Erythroblast (primary cell): ENCODE measurements at regions not wholly inside any gene's neighbourhood (a gene's known extent, or its start where the extent isn't known, plus 50 kb on each side); places are given as distances from the start of the nearest gene placed in this dataset.

ENCODE experiments used
- GATA1 ChIP-seq: IDR thresholded peaks from 2 replicates; pipeline ENCODE4 v1.6.1; 2011; ENCODE audit warnings: low read depth, mild to moderate bottlenecking, control low read depth, low read length, moderate library complexity
- POLR2A ChIP-seq: IDR thresholded peaks from 2 replicates; pipeline ENCODE4 v1.6.1; 2011; ENCODE audit warnings: mild to moderate bottlenecking, low read length

DNA sequence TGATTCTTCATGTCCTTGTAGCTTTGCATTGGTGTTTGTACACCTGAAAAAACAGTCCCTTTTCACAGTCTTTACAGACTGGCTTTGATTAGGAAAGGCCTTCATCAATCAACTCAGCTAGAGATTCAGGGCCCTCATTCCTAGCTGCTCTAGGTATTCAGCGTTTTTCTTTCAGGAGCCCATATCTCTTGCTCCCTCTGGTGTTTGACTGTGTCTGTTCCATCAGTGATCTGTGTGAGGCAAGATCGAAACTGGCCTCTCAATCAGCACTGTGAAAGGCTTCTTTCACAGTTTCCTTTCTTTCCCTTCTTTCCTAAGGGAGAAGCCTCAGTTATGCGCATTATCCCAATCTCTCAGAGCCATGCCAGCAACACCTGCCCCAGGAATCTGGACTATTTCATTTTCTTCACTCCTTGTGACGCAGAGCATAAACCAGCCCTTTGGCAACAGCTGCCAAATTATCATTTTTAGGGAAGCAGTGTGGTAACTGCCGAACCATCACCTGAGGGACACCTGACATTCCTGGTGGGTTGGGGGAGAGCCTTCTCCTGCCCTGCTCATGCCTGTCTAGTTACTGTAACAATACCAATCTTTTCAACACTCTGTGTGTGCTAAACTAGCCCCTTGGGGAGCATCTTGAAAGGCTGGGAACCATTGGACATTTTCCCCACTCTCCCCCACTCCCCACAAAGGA, 75.7 kb upstream of the CCDC71L start:
- TF ChIP-seq POLR2A (no peak), GATA1 (no peak)
